Sigmoid colon (tissue), 4 donors: ENCODE measurements at regions not wholly inside any gene's neighbourhood (a gene's known extent, or its start where the extent isn't known, plus 50 kb on each side); places are given as distances from the start of the nearest gene placed in this dataset.

Source experiments
- CTCF ChIP-seq, 4 experiments: fragments of 450-650 bp in 3 of 4; fragments of 200-600 bp in 1 of 4; IDR thresholded peaks; one replicate each; pipeline ENCODE4 v1.5.1; 2016 to 2019; ENCODE audit warnings: antibody characterized with exemption in 4 of 4, mild to moderate bottlenecking in 3 of 4, moderate library complexity in 2 of 4
- EP300 ChIP-seq, 4 donors: sonication (generic); formaldehyde crosslinking; IDR thresholded peaks; one replicate each; pipeline ENCODE4 v1.6.1; 2017; ENCODE audit warnings: antibody characterized with exemption in 4 of 4
- POLR2A ChIP-seq, 2 donors: fragments of 450-650 bp; IDR thresholded peaks; one replicate each; pipeline ENCODE4 v1.6.1; 2016; ENCODE audit warnings: antibody characterized with exemption in 2 of 2, mild to moderate bottlenecking in 2 of 2, moderate library complexity in 2 of 2
- POLR2AphosphoS5 ChIP-seq, 4 donors: sonication (generic); formaldehyde crosslinking; IDR thresholded peaks; one replicate each; pipeline ENCODE4 v1.6.1; 2017; ENCODE audit warnings: antibody characterized with exemption in 4 of 4

- no peak for TF ChIP-seq POLR2A (IDR thresholded peaks at IDR 0.05)
- TF ChIP-seq CTCF (IDR thresholded peaks at IDR 0.05): no peak
- no peak for TF ChIP-seq POLR2AphosphoS5 (IDR thresholded peaks at IDR 0.05)
- TF ChIP-seq EP300 (IDR thresholded peaks at IDR 0.05): no peak
Measured at GRCh38 chr4:152015597-152016302, 254.9 kb upstream of the GATB start.
